HepG2 (cell line): ENCODE measurements at regions not wholly inside any gene's neighbourhood (a gene's known extent, or its start where the extent isn't known, plus 50 kb on each side); places are given as distances from the start of the nearest gene placed in this dataset.

ENCODE experiments used
- ATAC-seq: fragments of 200-7000 bp; cut with Tn5 transposase; 3 replicates; pipeline ENCODE4 v1.9.1; 2020; ENCODE audit warnings: mild to moderate bottlenecking, moderate library complexity
- BruUV-seq: library from RNA; stranded (reverse); fragments of 400-500 nt; replicated peaks from 2 replicates; lab custom pipeline; 2021; lab: Mats Ljungman, UMichigan
- CTCF ChIA-PET: fragments of 300-600 bp; formaldehyde crosslinking; extraction: SDS; loops from one replicate; lab custom pipeline; 2021; ENCODE audit warnings: low total read pairs, inconsistent platforms, low intra/inter-chr PET ratio; lab: Yijun Ruan, JAX
- POLR2A ChIA-PET: fragments of 350-600 bp; sonication (Branson Sonifier 250); formaldehyde crosslinking; loops from one replicate; lab custom pipeline; 2020; ENCODE audit warnings: antibody characterized with exemption, inconsistent platforms; lab: Yijun Ruan, JAX
- DNase-seq: peaks from one replicate; pipeline ENCODE4 v3.0.0-alpha.2; 2015; ENCODE audit warnings: low spot score
- FAIRE-seq: peaks from 3 replicates; lab custom pipeline; 2011; peaks lifted over from hg19 to GRCh38; lab: Jason Lieb, UNC
- H2AFZ ChIP-seq: one replicate; pipeline ENCODE4 v1.6.1; 2011; ENCODE audit warnings: low read length, inconsistent platforms
- H3K27ac ChIP-seq: fragments of 300-600 bp; 3 replicates; pipeline ENCODE4 v1.8.0; 2011; ENCODE audit warnings: mixed run types, mild to moderate bottlenecking, mixed read lengths, low read length, inconsistent platforms; ENCODE audit not compliant: insufficient read depth; ENCODE audit errors: extremely low read length
- H3K27me3 ChIP-seq, 2 experiments: fragments of 200-600 bp in 1 of 2; 2 replicates in 1 of 2; 3 replicates in 1 of 2; pipeline versions ENCODE4 v1.6.0 to v1.8.0; 2011; ENCODE audit warnings: low read length in 2 of 2, mild to moderate bottlenecking in 2 of 2, moderate library complexity in 2 of 2, inconsistent platforms in 1 of 2; ENCODE audit not compliant: insufficient read depth in 2 of 2, control insufficient read depth in 1 of 2
- H3K36me3 ChIP-seq, 2 experiments: fragments of 200-600 bp in 1 of 2; replicated peaks in 1 of 2; 2 replicates in 1 of 2; 3 replicates in 1 of 2; pipeline versions ENCODE4 v1.5.1 to v1.8.0; 2011; ENCODE audit warnings: low read length in 2 of 2, inconsistent platforms in 1 of 2; ENCODE audit not compliant: insufficient read depth in 2 of 2, control insufficient read depth in 1 of 2
- H3K4me1 ChIP-seq: 2 replicates; pipeline ENCODE4 v1.5.1; 2012; ENCODE audit warnings: low read length, inconsistent platforms; ENCODE audit not compliant: insufficient read depth
- H3K4me2 ChIP-seq: 2 replicates; pipeline ENCODE4 v1.6.0; 2011; ENCODE audit warnings: low read depth, low read length, inconsistent platforms
- H3K4me3 ChIP-seq, 3 experiments: fragments of 200-600 bp in 1 of 3; sonication (generic), shearing (Covaris generic) in 1 of 3; replicated peaks in 1 of 3; 2 replicates each; pipeline ENCODE4 v1.5.1; 2011 to 2016; ENCODE audit warnings: low read length in 3 of 3, inconsistent platforms in 2 of 3, low read depth in 2 of 3, mild to moderate bottlenecking in 2 of 3, control low read depth in 1 of 3, mixed read lengths in 1 of 3; ENCODE audit not compliant: insufficient read depth in 1 of 3
- H3K79me2 ChIP-seq: one replicate; pipeline ENCODE4 v1.6.1; 2011; ENCODE audit warnings: low read length, inconsistent platforms; ENCODE audit not compliant: insufficient read depth
- H3K9ac ChIP-seq: 2 replicates; pipeline ENCODE4 v1.6.0; 2011; ENCODE audit warnings: mild to moderate bottlenecking, low read depth, low read length, inconsistent platforms; ENCODE audit not compliant: insufficient read depth
- H3K9me3 ChIP-seq: 2 replicates; pipeline ENCODE4 v1.5.1; 2012; ENCODE audit warnings: mild to moderate bottlenecking, low read length
- H4K20me1 ChIP-seq: 2 replicates; pipeline ENCODE4 v1.6.0; 2011; ENCODE audit warnings: inconsistent platforms, mild to moderate bottlenecking, low read length, moderate library complexity; ENCODE audit not compliant: insufficient read depth
- BRD4 ChIP-seq: sonication (generic); formaldehyde crosslinking; IDR thresholded peaks from 2 replicates; pipeline ENCODE4 v1.4.0; 2020; ENCODE audit warnings: missing genetic modification reagents
- CAMTA2 ChIP-seq: sonication (generic); formaldehyde crosslinking; IDR thresholded peaks from 2 replicates; pipeline ENCODE4 v1.4.0; 2020; ENCODE audit warnings: mild to moderate bottlenecking, missing genetic modification reagents, borderline replicate concordance
- KAT2B ChIP-seq: fragments of 150-350 bp; IDR thresholded peaks from 2 replicates; pipeline ENCODE4 v1.6.1; 2014; ENCODE audit warnings: low read depth, low read length, borderline replicate concordance
- KLF16 ChIP-seq, 2 experiments: sonication (generic) in 1 of 2; formaldehyde crosslinking in 1 of 2; IDR thresholded peaks; 2 replicates each; pipeline versions ENCODE4 v1.6.1 to v1.8.0; 2016 to 2023; ENCODE audit warnings: missing genetic modification reagents in 2 of 2, missing compliant biosample characterization in 1 of 2
- SNAI1 ChIP-seq: sonication (generic); formaldehyde crosslinking; IDR thresholded peaks from 2 replicates; pipeline ENCODE4 v1.5.0; 2020; ENCODE audit warnings: mild to moderate bottlenecking, missing genetic modification reagents, borderline replicate concordance
- SPEN ChIP-seq: sonication (generic); formaldehyde crosslinking; IDR thresholded peaks from 2 replicates; pipeline ENCODE4 v1.5.1; 2020; ENCODE audit warnings: low read depth, mild to moderate bottlenecking, missing genetic modification reagents
- ZFP1 ChIP-seq: IDR thresholded peaks from 2 replicates; pipeline ENCODE4 v1.6.1; 2016
- ZNF3 ChIP-seq: IDR thresholded peaks from 2 replicates; pipeline ENCODE4 v1.7.0; 2017; ENCODE audit warnings: inconsistent platforms
- ZSCAN30 ChIP-seq: sonication (generic); formaldehyde crosslinking; IDR thresholded peaks from 2 replicates; pipeline ENCODE4 v1.5.0; 2020; ENCODE audit warnings: mild to moderate bottlenecking, missing genetic modification reagents
- WGBS: methylation state at CpG from one replicate; pipeline ENCODE4 v1.1.6; 2017; ENCODE audit warnings: low lambda C conversion rate; 5-methylcytosine and 5-hydroxymethylcytosine counted together
- in situ Hi-C: cut with HindIII; loops from 2 replicates; pipeline ENCODE4 v1.10.0; 2017; ENCODE audit warnings: low pct_unique_long_range_greater_than_20kb; ENCODE audit not compliant: extremely low pct_ligation_motif_present
- intact Hi-C: fragments of 100-400 bp; cut with micrococcal nuclease; formaldehyde crosslinking; loops from one replicate; pipeline ENCODE4 v1.10.0; 2022; ENCODE audit not compliant: unreplicated experiment
- TF ChIP-seq, protein P1 (sequence below): IDR thresholded peaks from 2 replicates; pipeline ENCODE4 v1.6.1; 2016; ENCODE audit warnings: missing genetic modification reagents, missing compliant biosample characterization
- TF ChIP-seq, protein P2 (sequence below): sonication (generic); formaldehyde crosslinking; IDR thresholded peaks from 2 replicates; pipeline ENCODE4 v1.5.1; 2020; ENCODE audit warnings: missing genetic modification reagents, mild to moderate bottlenecking, borderline replicate concordance

GRCh38 chr16:54489225-54490111 lies 202.9 kb upstream of the IRX3 start (continued):
- TF ChIP-seq SNAI1 (CRISPR knock-in tag) (no peak), BRD4 (CRISPR knock-in tag) (no peak), ZSCAN30 (no peak), KAT2B (no peak), ZNF3 (CRISPR knock-in tag) (no peak), SPEN (CRISPR knock-in tag) (no peak), CAMTA2 (CRISPR knock-in tag) (no peak)
- TF ChIP-seq, protein P1, sequence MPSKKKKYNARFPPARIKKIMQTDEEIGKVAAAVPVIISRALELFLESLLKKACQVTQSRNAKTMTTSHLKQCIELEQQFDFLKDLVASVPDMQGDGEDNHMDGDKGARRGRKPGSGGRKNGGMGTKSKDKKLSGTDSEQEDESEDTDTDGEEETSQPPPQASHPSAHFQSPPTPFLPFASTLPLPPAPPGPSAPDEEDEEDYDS (CRISPR knock-in tag) = no peak
- TF ChIP-seq, protein P2, sequence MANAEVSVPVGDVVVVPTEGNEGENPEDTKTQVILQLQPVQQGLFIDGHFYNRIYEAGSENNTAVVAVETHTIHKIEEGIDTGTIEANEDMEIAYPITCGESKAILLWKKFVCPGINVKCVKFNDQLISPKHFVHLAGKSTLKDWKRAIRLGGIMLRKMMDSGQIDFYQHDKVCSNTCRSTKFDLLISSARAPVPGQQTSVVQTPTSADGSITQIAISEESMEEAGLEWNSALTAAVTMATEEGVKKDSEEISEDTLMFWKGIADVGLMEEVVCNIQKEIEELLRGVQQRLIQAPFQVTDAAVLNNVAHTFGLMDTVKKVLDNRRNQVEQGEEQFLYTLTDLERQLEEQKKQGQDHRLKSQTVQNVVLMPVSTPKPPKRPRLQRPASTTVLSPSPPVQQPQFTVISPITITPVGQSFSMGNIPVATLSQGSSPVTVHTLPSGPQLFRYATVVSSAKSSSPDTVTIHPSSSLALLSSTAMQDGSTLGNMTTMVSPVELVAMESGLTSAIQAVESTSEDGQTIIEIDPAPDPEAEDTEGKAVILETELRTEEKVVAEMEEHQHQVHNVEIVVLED = no peak

GRCh38 chr16:54488729-54489128 lies 202.1 kb upstream of the IRX3 start:
- DNase-seq (no peak), ATAC-seq (no peak), FAIRE-seq (no peak)
- H3K9ac ChIP-seq = no peak overlapping the region
- TF ChIP-seq KLF16 (CRISPR knock-in tag; IDR thresholded peaks at IDR 0.05) (no peak), ZFP1 (CRISPR knock-in tag) (no peak)
- H3K9me3 ChIP-seq = no peaks in the 10 kb centered on the region
- ChIA-PET CTCF (no interaction called here), POLR2A (no interaction called here)
- no peaks in the 10 kb centered on the region for H4K20me1 ChIP-seq
- peaks cover 0 to 6% of the 10 kb centered on the region in 2 experiments; a peak in 1 of 5 replicates for H3K27me3 ChIP-seq
- H3K4me3 ChIP-seq = no peak overlapping the region
- H3K36me3 ChIP-seq = no peaks in the 10 kb centered on the region
- H3K27ac ChIP-seq = no peak overlapping the region
- no peaks in the 10 kb centered on the region for H3K4me1 ChIP-seq
- WGBS = 29% methylated on average over 3 of the region's 3 CpGs
- in situ Hi-C loops = no loop called here
- no peaks in the 10 kb centered on the region for H3K79me2 ChIP-seq
- BruUV-seq = no TSS peak
- intact Hi-C loops = no loop called here
- no peak overlapping the region for H2AFZ ChIP-seq
- no peak overlapping the region for H3K4me2 ChIP-seq
